ENCODE measurements at regions not wholly inside any gene's neighbourhood (a gene's known extent, or its start where the extent isn't known, plus 50 kb on each side); places are given as distances from the start of the nearest gene placed in this dataset.

- no peak for DNase-seq
Measured at GRCh38 chr11:71201936-71202597, 50.3 kb downstream of the SHANK2 start.

- no peak for DNase-seq
Measured at GRCh38 chr11:71201231-71201630, 51.1 kb downstream of the SHANK2 start.

GRCh38 chr11:71200761-71201160, 51.6 kb downstream of the SHANK2 start:
- DNase-seq, result no peak

GRCh38 chr11:71200172-71200716, 52.1 kb downstream of the SHANK2 start:
- DNase-seq, result no peak

GRCh38 chr11:71199226-71199820, 53.1 kb downstream of the SHANK2 start:
- peak; percentile 64 for DNase-seq

GRCh38 chr11:71198823-71199165, 53.6 kb downstream of the SHANK2 start:
- DNase-seq, result no peak

- no peak for DNase-seq
Measured at GRCh38 chr11:71198141-71198822, 54.1 kb downstream of the SHANK2 start.

- DNase-seq, result no peak
Measured at GRCh38 chr11:71197096-71197495, 55.3 kb downstream of the SHANK2 start.

- no peak for DNase-seq
Measured at GRCh38 chr11:71194710-71195109, 57.7 kb downstream of the SHANK2 start.

- DNase-seq, result no peak
Measured at GRCh38 chr11:71193431-71193830, 58.9 kb downstream of the SHANK2 start.

GRCh38 chr11:71192629-71193028, 59.7 kb downstream of the SHANK2 start:
- no peak for DNase-seq

- DNase-seq, result no peak
Measured at GRCh38 chr11:71191201-71191600, 61.2 kb downstream of the SHANK2 start.

- DNase-seq, result no peak
Measured at GRCh38 chr11:71190551-71190950, 61.8 kb downstream of the SHANK2 start.

- DNase-seq, result no peak
Measured at GRCh38 chr11:71189768-71190315, 62.5 kb downstream of the SHANK2 start.

- no peak for DNase-seq
Measured at GRCh38 chr11:71188886-71189767, 63.2 kb downstream of the SHANK2 start.

GRCh38 chr11:71188073-71188472, 64.3 kb downstream of the SHANK2 start:
- DNase-seq, result no peak

- no peak for DNase-seq
Measured at GRCh38 chr11:71186806-71187205, 65.6 kb downstream of the SHANK2 start.

GRCh38 chr11:71185411-71185810, 67.0 kb downstream of the SHANK2 start:
- DNase-seq, result no peak

GRCh38 chr11:71184421-71185210, 67.8 kb downstream of the SHANK2 start:
- DNase-seq, result no peak

- no peak for DNase-seq
Measured at GRCh38 chr11:71183878-71184277, 68.5 kb downstream of the SHANK2 start.

Measured in left kidney (tissue), 1 donor.